IMR-90 (cell line): ENCODE measurements at regions not wholly inside any gene's neighbourhood (a gene's known extent, or its start where the extent isn't known, plus 50 kb on each side); places are given as distances from the start of the nearest gene placed in this dataset.

ENCODE experiments used
- ATAC-seq: fragments of 200-7000 bp; cut with Tn5 transposase; 2 replicates; pipeline ENCODE4 v1.9.1; 2020; ENCODE audit warnings: low read depth, mild to moderate bottlenecking, moderate library complexity
- BruUV-seq: library from RNA; stranded (reverse); fragments of 400-500 nt; replicated peaks from 2 replicates; lab custom pipeline; 2021; lab: Mats Ljungman, UMichigan
- CTCF ChIA-PET: fragments of 300-600 bp; formaldehyde crosslinking; extraction: SDS; loops from one replicate; lab custom pipeline; 2021; ENCODE audit warnings: antibody characterized with exemption; lab: Yijun Ruan, JAX
- POLR2A ChIA-PET: fragments of 300-600 bp; sonication (Branson Sonifier 250); formaldehyde crosslinking; loops from one replicate; lab custom pipeline; 2022; ENCODE audit warnings: antibody characterized with exemption; ENCODE audit not compliant: unreplicated experiment; lab: Charles Lee
- DNase-seq: peaks from one replicate; pipeline ENCODE4 v3.0.0; 2013
- H2AFZ ChIP-seq: replicated peaks from 2 replicates; pipeline ENCODE3; 2013; ENCODE audit warnings: low read length, mild to moderate bottlenecking; ENCODE audit not compliant: poor library complexity
- H2AK5ac ChIP-seq: 2 replicates; pipeline ENCODE4 v1.6.1; 2013; ENCODE audit warnings: low read depth, low read length, inconsistent platforms
- H2AK9ac ChIP-seq: replicated peaks from 2 replicates; pipeline ENCODE3; 2013; ENCODE audit warnings: mild to moderate bottlenecking, low read depth, low read length, moderate library complexity; ENCODE audit not compliant: poor library complexity
- H2BK120ac ChIP-seq: 2 replicates; pipeline ENCODE4 v1.6.1; 2013; ENCODE audit warnings: low read depth, low read length, inconsistent platforms
- H2BK15ac ChIP-seq: 3 replicates; pipeline ENCODE4 v1.6.1; 2013; ENCODE audit warnings: low read depth, low read length, inconsistent platforms
- H2BK20ac ChIP-seq: 2 replicates; pipeline ENCODE4 v1.6.1; 2013; ENCODE audit warnings: low read depth, mild to moderate bottlenecking, inconsistent platforms, low read length, moderate library complexity
- H2BK5ac ChIP-seq: 2 replicates; pipeline ENCODE4 v1.6.1; 2013; ENCODE audit warnings: mild to moderate bottlenecking, low read depth, low read length, inconsistent platforms; ENCODE audit not compliant: poor library complexity, severe bottlenecking
- H3K14ac ChIP-seq: replicated peaks from 2 replicates; pipeline ENCODE4 v1.6.1; 2013; ENCODE audit warnings: low read depth, low read length, inconsistent platforms
- H3K18ac ChIP-seq: 2 replicates; pipeline ENCODE4 v1.6.1; 2013; ENCODE audit warnings: low read depth, low read length, control low read depth
- H3K23ac ChIP-seq: 2 replicates; pipeline ENCODE4 v1.6.1; 2013; ENCODE audit warnings: low read depth, low read length, inconsistent platforms
- H3K27ac ChIP-seq: 2 replicates; pipeline ENCODE4 v1.5.1; 2013; ENCODE audit warnings: mild to moderate bottlenecking, control low read depth, low read length; ENCODE audit not compliant: insufficient read depth
- H3K27me3 ChIP-seq: 2 replicates; pipeline ENCODE4 v1.6.1; 2013; ENCODE audit warnings: low read length; ENCODE audit not compliant: control insufficient read depth, insufficient read depth
- H3K36me3 ChIP-seq: 2 replicates; pipeline ENCODE4 v1.6.1; 2013; ENCODE audit warnings: low read length, mixed read lengths; ENCODE audit not compliant: control insufficient read depth, insufficient read depth
- H3K4ac ChIP-seq: 2 replicates; pipeline ENCODE4 v1.6.1; 2013; ENCODE audit warnings: low read depth, low read length, inconsistent platforms
- H3K4me1 ChIP-seq: 2 replicates; pipeline ENCODE4 v1.6.1; 2013; ENCODE audit warnings: low read length, mixed read lengths; ENCODE audit not compliant: control insufficient read depth, insufficient read depth
- H3K4me2 ChIP-seq: 2 replicates; pipeline ENCODE4 v1.6.1; 2013; ENCODE audit warnings: low read depth, mild to moderate bottlenecking, control low read depth, low read length, moderate library complexity
- H3K4me3 ChIP-seq: 2 replicates; pipeline ENCODE4 v1.5.1; 2013; ENCODE audit warnings: low read depth, mild to moderate bottlenecking, control low read depth, low read length, moderate library complexity; ENCODE audit not compliant: insufficient read depth
- H3K56ac ChIP-seq: 2 replicates; pipeline ENCODE4 v1.6.1; 2013; ENCODE audit warnings: low read length, inconsistent platforms; ENCODE audit not compliant: insufficient read depth; ENCODE audit errors: extremely low read depth
- H3K79me1 ChIP-seq, 2 experiments: 2 replicates each; pipeline ENCODE4 v1.6.1; 2013; ENCODE audit warnings: low read length in 2 of 2, inconsistent platforms in 1 of 2, low read depth in 1 of 2
- H3K9ac ChIP-seq: 2 replicates; pipeline ENCODE4 v1.6.1; 2013; ENCODE audit warnings: low read depth, low read length, control low read depth
- H3K9me1 ChIP-seq: 2 replicates; pipeline ENCODE4 v1.6.1; 2013; ENCODE audit warnings: low read length, inconsistent platforms; ENCODE audit not compliant: insufficient read depth
- H3K9me3 ChIP-seq: 2 replicates; pipeline ENCODE4 v1.6.1; 2013; ENCODE audit warnings: low read length; ENCODE audit not compliant: control insufficient read depth, insufficient read depth
- H4K20me1 ChIP-seq: 2 replicates; pipeline ENCODE4 v1.6.1; 2013; ENCODE audit warnings: low read length, inconsistent platforms; ENCODE audit not compliant: insufficient read depth
- H4K5ac ChIP-seq: 2 replicates; pipeline ENCODE4 v1.6.1; 2013; ENCODE audit warnings: mild to moderate bottlenecking, low read depth, low read length, control low read depth
- H4K8ac ChIP-seq, 2 experiments: 2 replicates each; pipeline ENCODE4 v1.6.1; 2013; ENCODE audit warnings: low read depth in 2 of 2, low read length in 2 of 2, control low read depth in 1 of 2, inconsistent platforms in 1 of 2
- H4K91ac ChIP-seq: 2 replicates; pipeline ENCODE4 v1.6.1; 2013; ENCODE audit warnings: low read depth, low read length, inconsistent platforms; ENCODE audit not compliant: insufficient read depth
- BHLHE40 ChIP-seq: fragments of 150-350 bp; IDR thresholded peaks from 2 replicates; pipeline ENCODE4 v1.6.1; 2016; ENCODE audit warnings: mild to moderate bottlenecking, low read depth, low read length
- FOS ChIP-seq: fragments of 150-350 bp; IDR thresholded peaks from 2 replicates; pipeline ENCODE4 v1.6.1; 2016; ENCODE audit warnings: low read depth, low read length
- MAFK ChIP-seq: IDR thresholded peaks from 2 replicates; pipeline ENCODE4 v1.6.1; 2012; ENCODE audit warnings: low read depth, low read length, improper control_type of control experiment
- MAZ ChIP-seq: IDR thresholded peaks from 2 replicates; pipeline ENCODE4 v1.6.1; 2012; ENCODE audit warnings: low read depth, mild to moderate bottlenecking, low read length, improper control_type of control experiment, moderate library complexity, borderline replicate concordance
- POLR2A ChIP-seq: IDR thresholded peaks from 2 replicates; pipeline ENCODE4 v1.6.1; 2012; ENCODE audit warnings: mild to moderate bottlenecking, low read depth, low read length
- WGBS, 2 experiments: methylation state at CpG; one replicate each; pipeline versions ENCODE4 v1.1.5 to v1.1.7; 2013; ENCODE audit warnings: missing lambda C conversion rate in 2 of 2; ENCODE audit not compliant: insufficient read length in 1 of 2; ENCODE audit errors: extremely low coverage in 2 of 2; 5-methylcytosine and 5-hydroxymethylcytosine counted together
- dilution Hi-C: fragments of 300-500 bp; cut with HindIII; formaldehyde crosslinking; loops from one replicate; pipeline ENCODE4 v1.14.3; 2018; ENCODE audit warnings: low sequenced_read_pairs; ENCODE audit not compliant: unreplicated experiment
- in situ Hi-C: fragments of 300-500 bp; cut with MboI; formaldehyde crosslinking; loops from 3 replicates; pipeline ENCODE4 v1.14.3; 2019; ENCODE audit warnings: low sequenced_read_pairs, inconsistent platforms, mixed read lengths
- intact Hi-C: fragments of 100-400 bp; cut with micrococcal nuclease; formaldehyde crosslinking; loops from 2 replicates; pipeline ENCODE4 v1.10.0; 2022

DNA sequence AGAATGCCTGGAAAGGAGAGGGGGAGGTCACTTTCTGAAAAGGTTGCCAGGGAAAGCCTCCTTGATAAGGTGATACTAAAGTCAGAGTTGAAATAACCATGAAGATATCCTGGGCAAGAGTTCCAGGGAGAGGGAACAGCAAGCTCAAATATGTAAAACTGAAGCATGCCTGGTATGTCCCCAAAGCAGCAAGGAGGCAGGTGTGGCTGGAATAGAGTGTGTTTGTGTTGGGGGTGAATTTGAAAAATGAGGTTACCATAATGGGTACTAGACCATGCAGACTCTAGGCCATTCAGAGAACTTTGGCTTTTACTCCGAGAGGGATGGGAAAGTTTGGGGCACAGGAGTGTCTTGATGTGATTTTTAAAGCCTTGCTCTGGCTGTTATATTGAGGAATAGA lies 66.7 kb upstream of the PTCSC3 start:
- Histone ChIP-seq H4K91ac (no peak overlapping the region), H3K4me2 (no peak overlapping the region), H3K4ac (no peak overlapping the region), H4K8ac (no peak overlapping the region), H2AK5ac (no peak overlapping the region), H3K18ac (no peak overlapping the region), H3K4me3 (no peak overlapping the region), H3K27ac (no peak overlapping the region), H2BK15ac (no peak overlapping the region), H2BK20ac (no peak overlapping the region), H2BK120ac (no peak overlapping the region), H4K20me1 (no peaks in the 10 kb centered on the region), H2BK5ac (no peak overlapping the region), H3K23ac (no peak overlapping the region), H3K36me3 (no peaks in the 10 kb centered on the region), H3K4me1 (peaks cover 6% of the 10 kb centered on the region; the same call in 1 of the 2 replicates), H3K9me1 (peaks cover 5% of the 10 kb centered on the region), H3K56ac (no peak overlapping the region), H3K9ac (no peak overlapping the region), H4K5ac (no peak overlapping the region), H3K79me1 (no peaks in the 10 kb centered on the region), H3K27me3 (peaks cover 5% of the 10 kb centered on the region), H2AFZ (no peak overlapping the region), H3K14ac (no peak overlapping the region), H2AK9ac (no peak overlapping the region), H3K9me3 (no peaks in the 10 kb centered on the region)
- dilution Hi-C loops = no loop called here
- DNase-seq = no peak
- ChIA-PET CTCF (interaction anchor here (1.0 kb wide), 1 partner anchor 10 kb away, joined by 4 read pairs; no protein-coding TSS in a partner anchor), POLR2A (no interaction called here)
- no peak for ATAC-seq
- intact Hi-C loops = no loop called here
- in situ Hi-C loops = no loop called here
- TF ChIP-seq MAFK = no peak
- TF ChIP-seq BHLHE40 = no peak
- TF ChIP-seq FOS = no peak
- TF ChIP-seq MAZ = no peak
- TF ChIP-seq POLR2A = no peak
- no TSS peak for BruUV-seq
- no CpG with 5 or more reads among the region's 1 CpG for WGBS, 2 experiments
